Spleen (tissue), 11 donors: ENCODE measurements at regions not wholly inside any gene's neighbourhood (a gene's known extent, or its start where the extent isn't known, plus 50 kb on each side); places are given as distances from the start of the nearest gene placed in this dataset.

Experiments
- DNase-seq: peaks from one replicate; pipeline ENCODE4 v3.0.0-alpha.2; 2020
- H3K27ac ChIP-seq, 8 donors: fragments of 200-600 bp; sonication (generic) in 7 of 8; 1 replicate in 4 of 8; 2 replicates in 4 of 8; pipeline versions ENCODE4 v1.5.0 to v1.8.0; 2016 to 2021; ENCODE audit warnings: inconsistent platforms in 4 of 8, mild to moderate bottlenecking in 4 of 8, moderate library complexity in 1 of 8
- H3K27me3 ChIP-seq, 7 donors: fragments of 200-600 bp; sonication (generic) in 6 of 7; replicated peaks in 1 of 7; 1 replicate in 4 of 7; 2 replicates in 3 of 7; pipeline versions ENCODE4 v1.5.0 to v1.8.0; 2016 to 2021; ENCODE audit warnings: inconsistent platforms in 3 of 7, mild to moderate bottlenecking in 1 of 7
- H3K36me3 ChIP-seq, 6 donors: fragments of 200-600 bp; sonication (generic) in 5 of 6; 1 replicate in 4 of 6; 2 replicates in 2 of 6; pipeline versions ENCODE4 v1.5.0 to v1.8.0; 2016 to 2021; ENCODE audit warnings: inconsistent platforms in 2 of 6
- H3K4me1 ChIP-seq, 6 donors: fragments of 200-600 bp; sonication (generic) in 5 of 6; 1 replicate in 3 of 6; 2 replicates in 3 of 6; pipeline versions ENCODE4 v1.5.0 to v1.8.0; 2016 to 2021; ENCODE audit warnings: inconsistent platforms in 3 of 6
- H3K4me3 ChIP-seq, 8 donors: fragments of 200-600 bp; sonication (generic) in 7 of 8; 1 replicate in 4 of 8; 2 replicates in 4 of 8; pipeline versions ENCODE4 v1.5.0 to v1.8.0; 2016 to 2021; ENCODE audit warnings: inconsistent platforms in 4 of 8, mild to moderate bottlenecking in 4 of 8, moderate library complexity in 2 of 8
- H3K9me3 ChIP-seq, 8 donors: fragments of 200-600 bp; sonication (generic) in 7 of 8; 1 replicate in 4 of 8; 2 replicates in 4 of 8; pipeline versions ENCODE4 v1.5.0 to v1.8.0; 2016 to 2021; ENCODE audit warnings: inconsistent platforms in 4 of 8
- POLR2A ChIP-seq, 3 donors: fragments of 450-650 bp; IDR thresholded peaks; one replicate each; pipeline ENCODE4 v1.5.1; 2017; ENCODE audit warnings: antibody characterized with exemption in 3 of 3, mild to moderate bottlenecking in 1 of 3
- POLR2AphosphoS5 ChIP-seq, 3 donors: sonication (generic); formaldehyde crosslinking; IDR thresholded peaks; one replicate each; pipeline ENCODE4 v1.5.1; 2017; ENCODE audit warnings: antibody characterized with exemption in 3 of 3
- WGBS, 5 donors: extraction: QIAGEN DNeasy Blood & Tissue Kit in 3 of 5; methylation state at CpG; one replicate each; pipeline versions ENCODE4 v1.1.5 to v1.1.7; 2013 to 2018; 5-methylcytosine and 5-hydroxymethylcytosine counted together
- intact Hi-C: fragments of 100-400 bp; cut with DNase I; formaldehyde crosslinking; loops from one replicate; pipeline ENCODE4 v1.15.0; 2023; ENCODE audit warnings: low total_unique reads
- TF ChIP-seq, protein P1 (sequence below), 11 experiments: fragments of 200-600 bp in 7 of 11; fragments of 450-650 bp in 4 of 11; sonication (generic) in 4 of 11; IDR thresholded peaks in 8 of 11; conservative IDR thresholded peaks in 3 of 11; 1 replicate in 7 of 11; 2 replicates in 4 of 11; pipeline versions ENCODE4 v1.4.0 to v1.8.0; 2016 to 2021; ENCODE audit warnings: antibody characterized with exemption in 11 of 11, inconsistent platforms in 4 of 11, mild to moderate bottlenecking in 1 of 11
- donor health status: healthy with polysubstance abuse.
- donor health status: DM: no; HTN: no; CAD: no; lungs with moderate emphysema.
- donor health status: DM: no; HTN: no; CAD: no.
- donor health status: Bipolar disorder and iron deficiency.
- donor health status: healthy.
- donor health status: DM: no; HTN: no; CAD: no.
- donor health status: DM: yes; HTN: yes; CAD: no.

DNA sequence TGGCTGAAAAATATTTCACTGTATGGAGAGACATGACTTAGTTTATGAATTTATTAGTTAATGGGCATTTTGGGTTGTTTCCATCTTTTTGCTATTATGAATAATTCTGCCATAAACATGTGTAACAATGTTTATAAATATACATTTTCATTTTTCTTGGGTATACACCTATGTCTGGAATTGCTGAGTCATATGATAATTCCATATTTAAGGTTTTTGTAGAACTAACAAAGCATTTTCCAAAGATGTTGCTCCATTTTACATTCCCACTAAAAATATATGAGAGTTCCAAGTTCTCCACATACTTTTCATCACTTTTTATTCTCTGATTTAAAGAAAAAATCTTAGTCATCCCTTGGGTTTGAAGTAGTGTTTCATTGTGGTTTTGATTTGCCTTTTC lies 108.8 kb upstream of the LRRTM4 start:
- no peak overlapping the region for H3K4me3 ChIP-seq
- H3K27me3 ChIP-seq, result no peaks in the 10 kb centered on the region
- H3K27ac ChIP-seq, result no peak overlapping the region
- TF ChIP-seq POLR2AphosphoS5 (IDR thresholded peaks at IDR 0.05) (no peak), POLR2A (IDR thresholded peaks at IDR 0.05) (no peak)
- TF ChIP-seq, protein P1, sequence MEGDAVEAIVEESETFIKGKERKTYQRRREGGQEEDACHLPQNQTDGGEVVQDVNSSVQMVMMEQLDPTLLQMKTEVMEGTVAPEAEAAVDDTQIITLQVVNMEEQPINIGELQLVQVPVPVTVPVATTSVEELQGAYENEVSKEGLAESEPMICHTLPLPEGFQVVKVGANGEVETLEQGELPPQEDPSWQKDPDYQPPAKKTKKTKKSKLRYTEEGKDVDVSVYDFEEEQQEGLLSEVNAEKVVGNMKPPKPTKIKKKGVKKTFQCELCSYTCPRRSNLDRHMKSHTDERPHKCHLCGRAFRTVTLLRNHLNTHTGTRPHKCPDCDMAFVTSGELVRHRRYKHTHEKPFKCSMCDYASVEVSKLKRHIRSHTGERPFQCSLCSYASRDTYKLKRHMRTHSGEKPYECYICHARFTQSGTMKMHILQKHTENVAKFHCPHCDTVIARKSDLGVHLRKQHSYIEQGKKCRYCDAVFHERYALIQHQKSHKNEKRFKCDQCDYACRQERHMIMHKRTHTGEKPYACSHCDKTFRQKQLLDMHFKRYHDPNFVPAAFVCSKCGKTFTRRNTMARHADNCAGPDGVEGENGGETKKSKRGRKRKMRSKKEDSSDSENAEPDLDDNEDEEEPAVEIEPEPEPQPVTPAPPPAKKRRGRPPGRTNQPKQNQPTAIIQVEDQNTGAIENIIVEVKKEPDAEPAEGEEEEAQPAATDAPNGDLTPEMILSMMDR (IDR thresholded peaks at IDR 0.05 in 8 of 11, conservative IDR thresholded peaks at IDR 0.05 in 3 of 11), result no peak
- DNase-seq, result no peak
- no peaks in the 10 kb centered on the region for H3K4me1 ChIP-seq
- intact Hi-C loops, result no loop called here
- no peaks in the 10 kb centered on the region for H3K36me3 ChIP-seq
- peaks cover 0 to 41% (median 28%) of the 10 kb centered on the region in 8 donors for H3K9me3 ChIP-seq

DNA sequence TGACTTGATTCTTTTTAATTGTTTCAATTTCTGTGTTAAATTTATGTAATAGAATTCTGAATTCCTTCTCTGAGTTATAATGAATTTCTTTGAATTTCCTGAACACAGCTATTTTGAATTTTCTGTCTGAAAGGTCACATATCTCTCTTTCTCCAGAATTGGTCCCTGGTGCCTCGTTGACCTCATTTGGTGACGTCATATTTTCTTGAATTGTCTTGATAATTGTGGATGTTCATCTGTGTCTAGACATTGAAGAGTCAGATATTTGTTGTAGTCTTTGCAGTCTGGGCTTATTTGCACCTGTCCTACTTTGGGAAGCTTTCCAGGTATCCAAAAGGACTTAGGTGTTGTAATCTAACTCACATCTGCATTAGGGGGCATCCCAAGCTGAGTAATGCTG lies 111.4 kb upstream of the LRRTM4 start:
- WGBS, 5 donors, result 68 to 89% (median 79%) methylated on average over 2 of the region's 2 CpGs
- peaks cover 0 to 42% (median 30%) of the 10 kb centered on the region in 8 donors for H3K9me3 ChIP-seq
- no peak for DNase-seq

DNA sequence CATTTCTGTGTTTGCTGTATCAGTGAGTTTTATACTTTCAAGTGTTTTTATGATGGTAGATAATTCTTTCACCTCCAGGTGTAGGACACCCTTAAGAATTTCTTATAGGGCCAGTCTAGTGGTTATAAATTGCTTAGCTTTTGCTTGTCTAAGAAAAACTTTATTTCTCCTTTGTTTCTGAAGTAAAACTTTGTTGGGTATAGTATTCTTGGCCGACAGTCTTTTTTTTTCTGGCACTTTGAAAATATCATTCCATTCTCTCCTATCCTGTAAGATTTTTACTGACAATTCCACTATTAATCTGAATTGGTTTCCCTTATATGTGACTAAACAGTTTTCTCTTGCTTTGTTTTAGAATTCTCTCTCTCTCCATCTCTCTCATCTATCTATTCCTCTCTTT lies 118.7 kb upstream of the LRRTM4 start:
- Histone ChIP-seq H3K4me1 (no peaks in the 10 kb centered on the region), H3K27ac (no peak overlapping the region), H3K9me3 (peaks cover 0 to 61% (median 44%) of the 10 kb centered on the region in 8 donors), H3K36me3 (no peaks in the 10 kb centered on the region), H3K27me3 (no peaks in the 10 kb centered on the region), H3K4me3 (no peak overlapping the region)
- intact Hi-C loops, result no loop called here
- 73 to 84% (median 77%) methylated on average over 1 of the region's 1 CpG for WGBS, 5 donors
- TF ChIP-seq POLR2AphosphoS5 (IDR thresholded peaks at IDR 0.05) (no peak), POLR2A (IDR thresholded peaks at IDR 0.05) (no peak)
- TF ChIP-seq, protein P1 (IDR thresholded peaks at IDR 0.05 in 8 of 11, conservative IDR thresholded peaks at IDR 0.05 in 3 of 11), result no peak
- no peak for DNase-seq

More for the DNA sequence above, 111.4 kb upstream of the LRRTM4 start:
- H3K4me3 ChIP-seq, result no peak overlapping the region
- no peaks in the 10 kb centered on the region for H3K4me1 ChIP-seq
- H3K36me3 ChIP-seq, result no peaks in the 10 kb centered on the region
- intact Hi-C loops, result no loop called here
- no peaks in the 10 kb centered on the region for H3K27me3 ChIP-seq
- H3K27ac ChIP-seq, result no peak overlapping the region
- TF ChIP-seq POLR2AphosphoS5 (IDR thresholded peaks at IDR 0.05) (no peak), POLR2A (IDR thresholded peaks at IDR 0.05) (no peak)
- TF ChIP-seq, protein P1 (IDR thresholded peaks at IDR 0.05 in 8 of 11, conservative IDR thresholded peaks at IDR 0.05 in 3 of 11), result no peak

DNA sequence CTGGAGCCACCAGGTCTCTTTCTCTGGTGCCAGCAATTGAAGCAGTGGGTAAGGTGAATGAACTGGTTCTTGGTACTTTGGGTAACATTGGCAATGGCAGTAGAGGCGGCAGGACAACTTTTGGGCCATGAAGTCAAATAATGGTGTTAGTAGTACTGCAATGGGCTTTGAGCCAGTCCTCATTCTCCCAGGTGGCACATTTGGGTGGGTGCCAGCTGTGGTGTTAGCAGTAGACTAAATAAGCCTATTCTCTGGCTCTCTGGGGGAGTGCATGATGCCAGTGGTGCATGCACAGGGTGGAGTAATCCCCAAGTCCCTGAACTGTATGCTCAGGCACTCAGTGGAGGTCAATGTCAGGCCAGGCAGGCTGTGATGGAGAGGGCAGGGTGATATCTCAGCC lies 120.2 kb upstream of the LRRTM4 start:
- TF ChIP-seq, protein P1 (IDR thresholded peaks at IDR 0.05 in 8 of 11, conservative IDR thresholded peaks at IDR 0.05 in 3 of 11), result no peak
- TF ChIP-seq POLR2A (IDR thresholded peaks at IDR 0.05) (no peak), POLR2AphosphoS5 (IDR thresholded peaks at IDR 0.05) (no peak)
- H3K9me3 ChIP-seq, result peaks cover 0 to 61% (median 44%) of the 10 kb centered on the region in 8 donors
- no peaks in the 10 kb centered on the region for H3K27me3 ChIP-seq
- no peaks in the 10 kb centered on the region for H3K4me1 ChIP-seq
- H3K27ac ChIP-seq, result no peak overlapping the region
- WGBS, 5 donors, result 17 to 95% (median 89%) methylated on average over 1 of the region's 1 CpG
- H3K36me3 ChIP-seq, result no peaks in the 10 kb centered on the region
- intact Hi-C loops, result no loop called here
- H3K4me3 ChIP-seq, result no peak overlapping the region
- DNase-seq, result no peak
